Prostate gland (tissue), 2 donors: ENCODE measurements at regions not wholly inside any gene's neighbourhood (a gene's known extent, or its start where the extent isn't known, plus 50 kb on each side); places are given as distances from the start of the nearest gene placed in this dataset.

ENCODE experiments used
- CTCF ChIP-seq, 4 experiments: fragments of 200-600 bp in 2 of 4; fragments of 450-650 bp in 2 of 4; sonication (generic) in 2 of 4; IDR thresholded peaks; 1 replicate in 3 of 4; 2 replicates in 1 of 4; pipeline ENCODE4 v1.5.1; 2016 to 2019; ENCODE audit warnings: antibody characterized with exemption in 4 of 4, mild to moderate bottlenecking in 2 of 4, moderate library complexity in 2 of 4
- POLR2A ChIP-seq: fragments of 450-650 bp; IDR thresholded peaks from one replicate; pipeline ENCODE4 v1.6.1; 2016; ENCODE audit warnings: antibody characterized with exemption, mild to moderate bottlenecking
- POLR2AphosphoS5 ChIP-seq: sonication (generic); formaldehyde crosslinking; IDR thresholded peaks from one replicate; pipeline ENCODE4 v1.6.1; 2017; ENCODE audit warnings: antibody characterized with exemption

GRCh38 chr17:77386502-77387192 is 245.9 kb downstream of the SEC14L1 start:
- TF ChIP-seq POLR2A (no peak), CTCF (IDR thresholded peaks at IDR 0.05) (no peak), POLR2AphosphoS5 (no peak)
